Activated gamma-delta T cell (primary cell): ENCODE measurements at regions not wholly inside any gene's neighbourhood (a gene's known extent, or its start where the extent isn't known, plus 50 kb on each side); places are given as distances from the start of the nearest gene placed in this dataset.

Experiments used
- DNase-seq: peaks from one replicate; lab custom pipeline; 2025; lab: John Stamatoyannopoulos, UW

DNA sequence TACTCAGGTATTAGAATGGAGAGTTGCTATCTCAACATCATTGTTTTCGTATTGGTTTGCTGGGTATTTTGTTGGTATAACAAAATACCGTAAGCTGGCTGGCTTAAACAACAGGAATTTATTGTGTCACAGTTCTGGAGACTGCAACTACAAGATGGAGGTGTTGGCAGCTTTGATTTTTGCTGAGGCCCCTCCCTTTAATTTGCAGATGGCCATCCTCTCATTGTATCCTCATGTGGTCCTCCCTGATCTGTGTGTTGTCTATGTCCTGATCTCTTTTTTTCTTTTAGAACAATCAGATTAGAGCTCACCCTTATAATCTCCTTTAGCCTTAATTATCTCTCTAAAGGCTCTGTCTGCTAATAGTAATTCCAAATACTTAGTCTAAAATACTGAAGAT is 299.8 kb upstream of the GOLIM4 start:
- no peak for DNase-seq

GRCh38 chr3:168394439-168394838 is 298.7 kb upstream of the GOLIM4 start:
- DNase-seq = no peak

- DNase-seq = no peak
Measured at GRCh38 chr3:168386301-168386700, 290.6 kb upstream of the GOLIM4 start.

GRCh38 chr3:168384990-168385389 is 289.3 kb upstream of the GOLIM4 start:
- no peak for DNase-seq

DNA sequence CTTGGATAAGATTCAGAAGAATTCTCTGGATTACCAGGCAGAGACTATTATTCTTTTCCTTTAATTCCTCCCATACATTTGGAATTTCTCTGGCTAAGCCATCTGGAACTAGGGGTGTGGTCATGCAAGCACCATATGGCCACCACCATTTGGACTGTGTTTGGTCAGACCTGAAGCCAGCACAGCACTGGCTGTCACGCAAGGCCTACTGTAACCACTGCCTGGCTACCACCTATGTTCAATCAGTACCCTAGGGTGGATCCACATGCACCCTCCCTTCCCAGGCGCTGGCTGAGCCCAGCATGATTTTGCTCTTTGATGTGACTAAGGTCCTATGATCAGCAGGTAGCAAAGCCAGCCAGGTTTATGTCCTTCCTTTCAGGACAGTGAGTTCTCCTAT is 287.8 kb upstream of the GOLIM4 start:
- no peak for DNase-seq

GRCh38 chr3:168371846-168372245 is 276.1 kb upstream of the GOLIM4 start:
- no peak for DNase-seq

DNA sequence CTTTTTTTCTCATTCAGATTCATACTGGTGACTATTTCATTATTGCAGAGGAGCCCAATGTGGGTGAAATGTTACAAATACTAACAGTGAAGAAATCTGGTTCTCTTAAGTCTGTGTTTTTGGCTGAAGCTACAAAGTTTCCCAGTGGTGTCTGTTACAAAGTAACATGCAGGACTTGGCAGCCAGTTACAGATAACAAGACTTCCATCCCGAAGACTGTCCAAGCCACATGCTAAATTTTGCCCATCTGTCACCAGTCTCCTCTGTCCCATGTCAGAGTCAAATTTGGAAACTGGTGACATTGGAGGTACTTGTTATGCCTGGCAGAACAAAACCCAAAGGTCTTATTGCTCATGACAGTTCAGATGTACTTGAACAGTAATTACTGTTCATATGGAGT is 269.2 kb upstream of the GOLIM4 start:
- DNase-seq = no peak

DNA sequence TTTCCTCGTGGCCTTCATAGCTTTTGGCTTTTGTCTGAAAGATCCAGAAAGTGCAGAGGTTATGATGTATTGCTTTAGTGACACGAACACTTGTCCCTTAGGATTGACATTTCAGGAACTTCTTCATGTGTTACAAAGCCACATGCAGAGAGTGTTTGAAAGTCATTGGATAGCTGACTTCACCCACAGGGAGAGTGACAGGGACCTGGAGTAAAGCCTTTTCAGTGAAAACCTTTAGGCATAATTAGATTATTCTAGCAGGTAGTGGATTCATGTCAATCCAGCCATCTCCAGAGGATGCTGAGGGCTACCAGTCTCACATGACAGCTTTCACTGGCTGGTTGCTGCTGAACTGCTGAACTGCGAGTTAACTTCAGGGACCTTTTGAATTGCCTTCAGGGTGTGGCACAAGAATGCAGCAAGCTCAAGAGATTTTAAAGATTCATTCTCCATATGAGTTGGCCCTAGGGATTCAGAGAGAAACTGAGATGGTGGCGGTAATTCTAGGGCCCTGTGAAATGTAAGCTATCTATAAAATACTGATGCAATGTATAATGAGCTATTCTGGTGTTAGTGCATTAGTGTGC is 267.0 kb upstream of the GOLIM4 start:
- DNase-seq = no peak

- DNase-seq = no peak
Measured at GRCh38 chr3:168362156-168362555, 266.4 kb upstream of the GOLIM4 start.

DNA sequence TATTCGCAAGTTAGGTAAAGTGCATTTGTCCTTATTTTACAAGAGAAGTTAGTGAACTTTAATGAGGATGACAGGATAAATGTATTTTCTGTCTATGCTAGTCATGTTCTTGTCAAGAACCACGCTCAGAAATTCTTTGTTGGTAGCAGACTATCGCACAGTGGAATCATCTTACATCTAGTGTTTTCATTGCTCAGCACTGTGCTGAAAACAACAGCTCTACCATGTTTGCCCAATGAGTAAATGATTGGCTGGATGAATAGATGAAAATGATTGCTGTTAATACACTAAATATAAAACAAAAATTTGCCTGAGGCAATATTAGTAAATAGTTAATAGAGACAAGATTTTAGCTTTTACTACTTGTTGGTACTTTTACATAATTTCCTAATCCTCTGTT is 265.3 kb upstream of the GOLIM4 start:
- DNase-seq = no peak

DNA sequence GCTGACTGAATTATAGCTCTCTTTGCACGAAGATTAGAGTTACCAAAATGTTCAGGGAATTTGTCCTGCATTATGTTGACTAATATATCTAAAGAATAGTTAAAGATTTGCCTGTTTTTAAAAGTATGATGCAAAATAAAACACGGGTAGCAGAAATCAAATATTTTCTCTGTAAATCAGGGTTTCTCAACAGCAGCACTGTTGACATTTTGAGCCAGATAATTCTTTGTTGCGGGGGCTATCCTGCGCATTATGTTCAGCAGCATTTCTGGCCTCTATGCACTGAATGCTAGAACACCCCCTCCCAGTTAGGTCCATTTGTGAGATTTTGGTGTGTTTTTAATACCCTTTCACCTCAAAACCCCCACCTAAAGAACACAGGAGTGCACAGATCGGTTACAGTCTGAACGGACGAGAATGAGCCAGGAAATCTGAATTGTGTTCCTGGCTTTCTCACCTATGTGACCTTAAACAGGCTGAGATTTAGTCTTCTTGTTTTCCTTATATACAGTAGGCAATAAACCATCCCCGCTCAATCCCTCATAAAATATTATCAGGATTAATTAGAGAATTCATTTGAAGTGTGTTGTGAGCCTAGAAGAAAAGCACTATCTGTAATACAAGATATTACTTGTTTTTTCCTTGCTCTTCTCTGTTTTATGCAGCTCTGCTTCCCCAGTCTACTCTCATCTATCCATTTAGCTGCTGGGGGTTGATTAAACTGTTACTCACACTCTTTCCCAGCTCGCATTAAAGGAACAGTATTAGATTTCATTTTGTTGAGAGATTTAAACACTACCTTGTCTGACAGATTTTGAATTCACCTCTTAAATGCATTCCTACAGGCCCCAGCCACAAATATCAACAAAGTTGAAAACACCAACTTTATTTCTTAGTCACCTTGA is 247.5 kb upstream of the GOLIM4 start:
- DNase-seq = no peak

DNA sequence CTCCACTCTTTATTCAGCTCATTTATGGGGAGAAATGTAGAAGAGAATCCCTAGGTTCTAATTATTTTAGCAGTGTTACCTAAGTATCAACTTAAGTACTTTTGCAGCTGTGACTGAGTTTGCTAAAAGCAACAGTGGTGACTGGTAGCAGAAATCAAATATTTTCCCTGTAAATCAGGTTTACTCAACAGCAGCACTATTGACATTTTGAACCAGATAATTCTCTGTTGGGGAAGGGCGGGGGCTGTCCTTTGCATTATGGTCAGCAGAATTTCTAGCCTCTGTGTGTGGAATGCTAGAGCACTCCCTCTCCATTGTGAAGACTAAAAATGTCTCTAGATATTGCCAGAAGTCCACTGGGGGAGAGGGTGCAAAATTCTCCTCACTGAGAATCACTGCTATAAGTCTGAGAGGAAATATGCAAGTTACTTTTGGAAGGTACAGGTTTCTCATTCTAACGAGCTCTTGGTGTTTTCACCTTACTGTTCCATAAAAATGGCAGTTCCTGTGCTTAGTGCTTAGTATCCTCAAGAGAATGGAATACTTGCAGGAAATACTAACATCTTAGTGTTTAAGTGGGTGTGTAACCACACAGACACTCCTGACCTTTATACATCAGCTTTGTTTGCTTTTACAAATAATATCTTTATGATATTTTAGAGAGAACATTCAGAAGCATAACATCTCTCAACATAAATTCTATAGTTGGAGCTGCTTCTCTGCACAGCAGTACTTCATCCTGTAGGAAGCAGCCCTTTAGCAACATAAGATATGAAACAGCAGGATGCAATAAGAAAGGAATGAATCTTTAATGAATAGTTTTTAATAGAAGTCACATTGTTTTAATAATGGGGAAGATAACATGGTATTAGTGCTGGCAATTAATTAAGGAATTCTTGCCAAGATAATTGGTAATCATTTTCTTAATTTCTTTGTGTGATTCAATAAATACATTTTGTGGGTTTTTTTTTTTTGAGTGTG is 246.5 kb upstream of the GOLIM4 start:
- no peak for DNase-seq

- DNase-seq = no peak
Measured at GRCh38 chr3:168341192-168341815, 245.6 kb upstream of the GOLIM4 start.

DNA sequence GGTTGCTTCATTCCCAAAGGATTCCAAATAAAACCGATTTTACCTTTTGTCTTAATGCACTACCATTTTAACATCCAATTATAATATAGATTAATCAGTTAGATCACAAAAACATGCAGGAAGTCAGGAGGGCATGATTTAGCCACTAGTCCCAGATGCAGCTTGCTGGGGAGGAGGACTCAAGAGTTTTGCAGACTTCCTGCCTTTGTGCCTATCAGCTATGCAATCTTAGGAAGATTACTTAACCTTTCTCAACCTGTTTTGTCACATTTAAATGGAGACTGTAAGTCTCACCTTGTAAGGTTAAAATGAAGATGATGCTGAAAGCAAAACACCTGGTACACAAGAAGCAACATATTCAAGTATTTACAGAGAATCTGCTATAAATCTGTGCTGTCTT is 242.4 kb upstream of the GOLIM4 start:
- DNase-seq = no peak

GRCh38 chr3:168336276-168336675 is 240.6 kb upstream of the GOLIM4 start:
- no peak for DNase-seq

- no peak for DNase-seq
Measured at GRCh38 chr3:168333410-168333935, 237.7 kb upstream of the GOLIM4 start.

GRCh38 chr3:168331756-168332155 is 236.0 kb upstream of the GOLIM4 start:
- DNase-seq = no peak

- DNase-seq = no peak
Measured at GRCh38 chr3:168330983-168331382, 235.3 kb upstream of the GOLIM4 start.

DNA sequence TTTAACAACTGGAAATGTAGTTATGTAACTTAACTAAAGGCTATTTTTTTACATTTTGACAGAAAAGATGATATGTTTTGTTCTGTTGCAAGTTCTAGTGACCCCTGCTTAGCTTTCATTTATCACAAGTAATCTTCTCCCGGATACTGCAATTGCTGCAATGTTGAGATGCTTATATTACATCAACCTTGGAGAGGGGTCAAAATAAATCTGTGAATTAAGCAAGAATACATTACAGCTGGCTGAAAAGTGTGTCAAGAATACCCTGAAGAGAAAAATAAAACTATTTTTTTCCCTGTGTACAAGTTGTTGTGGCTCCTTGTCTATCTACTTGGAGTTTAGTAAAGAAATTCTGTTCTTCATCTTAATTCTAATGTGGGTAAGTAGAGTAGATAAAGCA is 232.1 kb upstream of the GOLIM4 start:
- no peak for DNase-seq

GRCh38 chr3:168325684-168326083 is 230.0 kb upstream of the GOLIM4 start:
- no peak for DNase-seq

- DNase-seq = no peak
Measured at GRCh38 chr3:168322941-168323340, 227.2 kb upstream of the GOLIM4 start.

- no peak for DNase-seq
Measured at GRCh38 chr3:168314166-168314565, 218.4 kb upstream of the GOLIM4 start.
